ACC112 (cell line): ENCODE measurements at regions not wholly inside any gene's neighbourhood (a gene's known extent, or its start where the extent isn't known, plus 50 kb on each side); places are given as distances from the start of the nearest gene placed in this dataset.
"Not testable (repeated sequence)": the region's sequence is repeated elsewhere in the genome, so short reads cannot be mapped to it uniquely, and the experiment has no call there.

ENCODE experiments used
- H2AFZ ChIP-seq: fragments of 200-600 bp; sonication (generic); one replicate; pipeline ENCODE4 v1.6.0; 2017; ENCODE audit warnings: antibody characterized with exemption, low read length; ENCODE audit not compliant: unreplicated experiment
- H3K27ac ChIP-seq: fragments of 200-600 bp; sonication (generic); 2 replicates; pipeline ENCODE4 v1.5.1; 2014; ENCODE audit warnings: low read depth, mild to moderate bottlenecking, antibody characterized with exemption, low read length, moderate library complexity
- H3K27me3 ChIP-seq: fragments of 200-600 bp; sonication (generic); 2 replicates; pipeline ENCODE4 v1.6.1; 2014; ENCODE audit warnings: mild to moderate bottlenecking, antibody characterized with exemption, low read length, moderate library complexity, mixed read lengths; ENCODE audit not compliant: insufficient read depth
- H3K36me3 ChIP-seq: fragments of 200-600 bp; sonication (generic); 2 replicates; pipeline ENCODE4 v1.6.1; 2016; ENCODE audit warnings: mild to moderate bottlenecking, antibody characterized with exemption, low read length, moderate library complexity, mixed read lengths; ENCODE audit not compliant: insufficient read depth
- H3K4me1 ChIP-seq: fragments of 200-600 bp; sonication (generic); one replicate; pipeline ENCODE4 v1.6.1; 2016; ENCODE audit warnings: low read length, mixed read lengths; ENCODE audit not compliant: insufficient read depth, unreplicated experiment, control insufficient read depth
- H3K4me3 ChIP-seq: fragments of 200-600 bp; sonication (generic); 2 replicates; pipeline ENCODE4 v1.5.1; 2014; ENCODE audit warnings: mild to moderate bottlenecking, low read depth, low read length
- H3K79me2 ChIP-seq: fragments of 200-600 bp; sonication (generic); one replicate; pipeline ENCODE4 v1.6.0; 2016; ENCODE audit warnings: low read length; ENCODE audit not compliant: control insufficient read depth, unreplicated experiment, insufficient read depth

- Histone ChIP-seq H3K4me3 (no peak overlapping the region), H3K4me1 (no peaks in the 10 kb centered on the region), H2AFZ (no peak overlapping the region), H3K79me2 (no peaks in the 10 kb centered on the region), H3K27ac (no peak overlapping the region), H3K27me3 (0 out of 2 replicates have a peak, but pooled peaks cover 3% of the 10 kb centered on the region), H3K36me3 (no peaks in the 10 kb centered on the region)
Measured at GRCh38 chr4:83964996-83965541, 429.2 kb downstream of the GPAT3 start.

GRCh38 chr4:83962492-83962891 is 426.6 kb downstream of the GPAT3 start:
- Histone ChIP-seq H3K27ac (no peak overlapping the region), H3K27me3 (0 out of 2 replicates have a peak, but pooled peaks cover 8% of the 10 kb centered on the region), H3K79me2 (no peaks in the 10 kb centered on the region), H3K36me3 (no peaks in the 10 kb centered on the region), H3K4me1 (no peaks in the 10 kb centered on the region), H2AFZ (no peak overlapping the region), H3K4me3 (no peak overlapping the region)

- no peaks in the 10 kb centered on the region for H3K4me1 ChIP-seq
- no peak overlapping the region for H3K27ac ChIP-seq
- no peaks in the 10 kb centered on the region for H3K79me2 ChIP-seq
- H3K27me3 ChIP-seq, result 0 out of 2 replicates have a peak, but pooled peaks cover 8% of the 10 kb centered on the region
- H3K36me3 ChIP-seq, result no peaks in the 10 kb centered on the region
- no peak overlapping the region for H3K4me3 ChIP-seq
- H2AFZ ChIP-seq, result no peak overlapping the region
Measured at GRCh38 chr4:83961575-83961974, 425.7 kb downstream of the GPAT3 start.

- H3K4me1 ChIP-seq, result no peaks in the 10 kb centered on the region
- no peak overlapping the region for H3K4me3 ChIP-seq
- no peaks in the 10 kb centered on the region for H3K36me3 ChIP-seq
- no peak overlapping the region for H2AFZ ChIP-seq
- H3K79me2 ChIP-seq, result no peaks in the 10 kb centered on the region
- H3K27ac ChIP-seq, result no peak overlapping the region
- H3K27me3 ChIP-seq, result 0 out of 2 replicates have a peak, but pooled peaks cover 8% of the 10 kb centered on the region
Measured at GRCh38 chr4:83959160-83959559, 423.3 kb downstream of the GPAT3 start.

GRCh38 chr4:83947830-83948193 is 411.9 kb downstream of the GPAT3 start:
- H3K27ac ChIP-seq, result no peak overlapping the region
- H3K4me3 ChIP-seq, result no peak overlapping the region

GRCh38 chr4:83947125-83947829 is 411.4 kb downstream of the GPAT3 start:
- no peaks in the 10 kb centered on the region for H3K4me1 ChIP-seq
- no peak overlapping the region for H3K4me3 ChIP-seq
- no peaks in the 10 kb centered on the region for H3K36me3 ChIP-seq
- H3K27me3 ChIP-seq, result no peaks in the 10 kb centered on the region
- no peak overlapping the region for H2AFZ ChIP-seq
- H3K27ac ChIP-seq, result no peak overlapping the region
- no peaks in the 10 kb centered on the region for H3K79me2 ChIP-seq

More at GRCh38 chr4:83947830-83948193, 411.9 kb downstream of the GPAT3 start:
- H3K4me1 ChIP-seq, result no peaks in the 10 kb centered on the region
- no peak overlapping the region for H2AFZ ChIP-seq
- no peaks in the 10 kb centered on the region for H3K27me3 ChIP-seq
- no peaks in the 10 kb centered on the region for H3K79me2 ChIP-seq
- no peaks in the 10 kb centered on the region for H3K36me3 ChIP-seq

- not testable (repeated sequence) for H3K27ac ChIP-seq, H2AFZ ChIP-seq, H3K27me3 ChIP-seq, H3K4me3 ChIP-seq, H3K36me3 ChIP-seq, H3K79me2 ChIP-seq, H3K4me1 ChIP-seq
Measured at GRCh38 chr4:83943691-83944090, 407.8 kb downstream of the GPAT3 start.

- no peak overlapping the region for H2AFZ ChIP-seq
- peaks cover 8% of the 10 kb centered on the region for H3K4me1 ChIP-seq
- H3K27me3 ChIP-seq, result no peaks in the 10 kb centered on the region
Measured at GRCh38 chr4:83932750-83933391, 397.0 kb downstream of the GPAT3 start.

GRCh38 chr4:83931659-83932438 is 395.9 kb downstream of the GPAT3 start:
- H3K27ac ChIP-seq, result no peak overlapping the region
- H3K79me2 ChIP-seq, result no peaks in the 10 kb centered on the region
- H2AFZ ChIP-seq, result no peak overlapping the region
- H3K4me1 ChIP-seq, result peaks cover 8% of the 10 kb centered on the region
- no peaks in the 10 kb centered on the region for H3K27me3 ChIP-seq
- no peaks in the 10 kb centered on the region for H3K36me3 ChIP-seq
- H3K4me3 ChIP-seq, result no peak overlapping the region

More at GRCh38 chr4:83932750-83933391, 397.0 kb downstream of the GPAT3 start:
- no peaks in the 10 kb centered on the region for H3K79me2 ChIP-seq
- H3K27ac ChIP-seq, result no peak overlapping the region
- no peaks in the 10 kb centered on the region for H3K36me3 ChIP-seq
- H3K4me3 ChIP-seq, result no peak overlapping the region

GRCh38 chr4:83929550-83929949 is 393.6 kb downstream of the GPAT3 start:
- Histone ChIP-seq H3K27me3 (no peaks in the 10 kb centered on the region), H3K4me1 (peaks cover 8% of the 10 kb centered on the region), H2AFZ (no peak overlapping the region), H3K79me2 (no peaks in the 10 kb centered on the region), H3K27ac (no peak overlapping the region), H3K36me3 (no peaks in the 10 kb centered on the region), H3K4me3 (no peak overlapping the region)
